ENCODE measurements at regions not wholly inside any gene's neighbourhood (a gene's known extent, or its start where the extent isn't known, plus 50 kb on each side); places are given as distances from the start of the nearest gene placed in this dataset.
"Not testable (repeated sequence)": the region's sequence is repeated elsewhere in the genome, so short reads cannot be mapped to it uniquely, and the experiment has no call there.

DNA sequence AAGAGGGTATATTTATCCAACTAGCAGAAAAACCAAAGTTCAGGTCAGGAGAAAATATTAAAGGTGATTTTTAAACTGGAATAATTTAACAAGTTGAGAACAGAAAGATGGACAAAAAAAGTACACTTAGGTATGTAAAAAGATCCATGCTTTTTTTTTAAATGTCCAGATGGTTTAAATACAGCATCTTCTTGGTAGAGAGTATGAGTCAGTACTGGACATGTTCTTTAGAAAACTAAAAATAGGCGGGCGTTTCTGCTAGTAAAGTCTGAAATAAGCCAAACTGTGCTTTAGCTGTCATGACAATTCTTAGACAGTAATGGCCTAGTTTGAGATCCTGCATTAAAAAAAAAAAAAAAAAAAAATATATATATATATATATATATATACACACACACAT, 255.9 kb upstream of the ST8SIA4 start:
- no peak for DNase-seq

DNA sequence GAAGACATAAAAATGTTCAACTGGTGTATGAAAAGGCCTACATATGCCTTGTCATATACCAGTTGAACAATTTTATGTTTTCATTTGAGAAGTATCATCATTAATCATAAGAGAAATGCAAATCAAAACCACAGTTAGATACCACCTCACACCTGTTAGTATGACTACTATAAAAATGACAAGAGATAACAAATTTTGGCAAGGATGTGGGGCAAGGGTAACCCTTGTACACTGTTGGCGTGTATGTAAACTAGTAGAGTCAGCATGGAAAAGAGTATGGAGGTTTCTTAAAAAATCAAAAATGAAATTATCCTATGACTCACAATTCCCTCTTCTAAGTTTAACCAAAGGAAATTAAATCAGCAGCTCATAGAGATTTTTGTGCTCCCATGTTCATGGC, 250.4 kb upstream of the ST8SIA4 start:
- DNase-seq = no peak

DNA sequence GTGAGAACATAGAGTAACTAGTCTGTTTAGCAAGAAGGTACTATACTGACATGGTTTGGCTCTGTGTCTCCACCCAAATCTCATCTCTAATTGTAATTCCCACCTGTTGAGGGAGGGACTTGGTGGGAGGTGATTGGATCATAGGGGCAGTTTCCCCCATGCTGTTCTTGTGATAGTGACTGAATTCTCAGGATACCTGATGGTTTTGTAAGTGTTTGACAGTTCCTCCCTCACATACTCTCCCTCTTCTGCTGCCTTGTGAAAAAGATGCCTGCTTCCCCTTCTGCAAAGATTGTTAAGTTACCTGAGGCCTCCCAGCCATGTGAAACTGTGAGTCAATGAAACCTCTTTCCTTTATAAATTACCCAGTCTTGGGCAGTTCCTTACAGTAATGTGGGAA, 240.4 kb upstream of the ST8SIA4 start:
- DNase-seq = no peak

- DNase-seq = no peak
Measured at GRCh38 chr5:101142102-101142501, 239.0 kb upstream of the ST8SIA4 start.

GRCh38 chr5:101136454-101136853, 233.4 kb upstream of the ST8SIA4 start:
- no peak for DNase-seq

DNA sequence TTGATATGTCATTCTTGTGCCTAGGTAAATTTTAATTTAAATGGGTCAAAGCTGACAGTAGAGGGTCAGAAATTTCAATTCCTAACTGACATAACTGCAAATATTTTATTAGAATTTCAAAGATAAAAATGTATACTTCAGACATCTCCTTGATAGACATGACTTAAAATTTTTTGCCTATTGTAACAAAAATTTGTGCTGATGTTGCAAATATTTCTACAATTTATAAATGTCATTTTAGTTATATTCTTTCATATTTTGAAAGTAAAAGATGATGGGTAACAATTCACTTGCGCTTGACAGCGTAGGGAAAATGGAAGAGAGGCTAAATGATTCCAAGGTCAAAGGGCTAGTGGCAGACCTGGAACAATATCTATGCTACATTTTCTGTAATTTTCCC, 220.3 kb upstream of the ST8SIA4 start:
- DNase-seq = no peak

GRCh38 chr5:101112645-101113044, 209.6 kb upstream of the ST8SIA4 start:
- DNase-seq = no peak

DNA sequence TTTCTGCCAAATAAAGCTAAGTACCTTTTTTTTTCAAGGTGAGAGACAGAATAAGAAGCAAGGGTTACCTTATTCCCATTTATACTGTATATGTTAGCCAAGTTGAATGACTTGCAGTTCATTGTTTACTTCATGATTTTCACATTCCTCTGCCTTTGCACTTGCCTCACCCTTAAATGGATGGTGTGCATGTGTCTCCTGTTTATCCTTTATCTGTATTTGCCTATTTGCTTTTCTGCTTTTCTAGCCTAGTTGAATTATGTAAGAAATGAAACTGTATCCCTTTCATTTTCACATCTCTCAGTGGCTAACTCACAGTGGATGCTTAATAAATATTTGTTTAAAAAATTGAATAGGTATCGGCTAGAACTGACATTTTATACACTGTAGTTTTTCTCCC, 200.8 kb upstream of the ST8SIA4 start:
- no peak for DNase-seq

DNA sequence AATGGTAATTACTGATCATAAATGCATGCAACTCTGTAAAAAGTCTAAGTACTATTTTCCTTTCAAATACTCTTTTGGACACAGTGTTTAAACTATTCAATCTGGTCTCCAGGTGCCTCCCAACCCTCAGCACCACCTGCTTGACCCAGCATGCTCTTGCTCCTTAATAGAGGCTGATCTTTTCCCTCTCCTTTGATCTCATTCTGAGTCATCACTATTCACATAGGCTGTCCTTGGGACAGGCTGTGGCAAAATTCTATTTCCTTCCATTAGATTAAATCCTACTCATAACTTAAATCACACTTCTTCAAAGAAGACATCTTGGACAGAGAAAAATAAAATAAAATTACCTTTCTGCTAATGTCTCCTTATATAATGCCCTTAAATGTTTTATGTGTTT, 199.4 kb upstream of the ST8SIA4 start:
- DNase-seq = no peak

GRCh38 chr5:101091902-101092301, 188.8 kb upstream of the ST8SIA4 start:
- DNase-seq = no peak

- DNase-seq = no peak
Measured at GRCh38 chr5:101084353-101084752, 181.3 kb upstream of the ST8SIA4 start.

GRCh38 chr5:101080462-101081240, 177.6 kb upstream of the ST8SIA4 start:
- no peak for DNase-seq

GRCh38 chr5:101068298-101068697, 165.2 kb upstream of the ST8SIA4 start:
- no peak for DNase-seq

- DNase-seq = no peak
Measured at GRCh38 chr5:101067429-101067828, 164.3 kb upstream of the ST8SIA4 start.

- no peak for DNase-seq
Measured at GRCh38 chr5:101062902-101063301, 159.8 kb upstream of the ST8SIA4 start.

DNA sequence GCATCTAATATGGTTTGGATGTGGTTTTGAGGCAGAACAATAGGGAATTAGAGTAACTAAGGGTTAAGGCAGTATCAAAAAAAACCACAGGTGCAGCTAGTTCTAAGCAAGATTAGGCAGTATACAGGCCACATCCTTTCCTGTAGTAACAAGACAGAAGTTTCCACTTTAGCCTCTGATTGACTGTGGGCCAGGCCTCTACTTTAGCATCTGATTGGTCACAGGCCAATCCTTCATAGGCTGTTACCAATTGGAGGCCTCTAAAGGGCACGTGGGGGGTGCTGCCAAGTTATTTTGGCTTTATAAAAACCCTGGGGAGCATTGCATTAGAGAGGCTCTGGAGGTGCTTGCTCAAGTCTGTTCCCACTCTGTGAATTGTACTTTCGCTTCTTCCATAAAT, 144.1 kb upstream of the ST8SIA4 start:
- no peak for DNase-seq

DNA sequence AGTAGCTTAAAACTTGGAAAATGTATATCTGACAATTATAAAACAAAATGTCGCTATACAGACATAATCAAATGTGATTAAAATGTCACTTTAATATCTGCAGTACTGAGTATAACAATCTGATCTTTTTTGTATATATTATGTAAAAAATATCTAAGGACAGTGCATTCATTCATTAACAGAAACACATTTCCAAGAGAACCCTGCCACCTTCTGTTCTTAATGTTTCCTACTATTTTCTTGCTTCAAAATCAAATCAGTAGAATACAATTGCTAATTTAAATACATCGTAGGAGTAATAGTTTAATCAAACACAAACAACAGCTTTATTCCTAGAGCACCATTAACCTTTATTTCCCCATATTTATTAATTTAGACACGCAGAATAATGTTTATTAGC, 142.6 kb upstream of the ST8SIA4 start:
- DNase-seq = no peak

DNA sequence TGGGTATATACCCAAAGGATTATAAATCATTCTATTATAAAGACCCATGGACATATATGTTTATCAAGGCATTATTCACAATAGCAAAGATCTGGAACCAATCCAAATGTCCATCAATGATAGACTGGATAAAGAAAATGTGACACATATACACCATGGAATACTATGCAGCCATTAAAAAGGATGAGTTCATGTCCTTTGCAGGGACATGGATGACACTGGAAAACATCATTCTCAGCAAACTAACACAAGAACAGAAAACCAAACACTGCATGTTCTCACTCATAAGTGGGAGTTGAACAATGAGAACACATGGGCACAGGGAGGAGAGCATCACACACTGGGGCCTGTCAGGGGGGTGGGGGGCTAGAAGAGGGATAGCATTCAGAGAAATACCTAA, 136.9 kb upstream of the ST8SIA4 start:
- DNase-seq = not testable (repeated sequence)

DNA sequence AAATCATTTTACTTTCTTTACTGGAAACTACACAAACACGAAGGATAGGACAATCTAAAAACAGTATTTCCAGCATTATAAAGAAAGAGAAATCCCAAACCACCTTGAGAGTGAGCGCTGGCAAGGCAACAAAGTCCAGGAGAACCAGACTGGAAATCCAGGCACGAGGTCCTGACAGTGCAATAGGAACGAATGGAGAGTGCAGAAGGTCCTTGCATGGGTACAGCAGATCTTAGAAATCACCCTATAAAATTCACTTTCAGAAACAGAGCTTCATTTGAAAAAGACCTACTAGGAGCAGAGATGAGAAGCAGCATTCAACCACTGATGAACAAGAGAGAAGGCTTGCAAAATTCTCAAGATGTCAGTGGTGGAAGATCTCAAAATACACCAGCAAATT, 133.7 kb upstream of the ST8SIA4 start:
- DNase-seq = no peak

GRCh38 chr5:101035425-101035824, 132.3 kb upstream of the ST8SIA4 start:
- no peak for DNase-seq

DNA sequence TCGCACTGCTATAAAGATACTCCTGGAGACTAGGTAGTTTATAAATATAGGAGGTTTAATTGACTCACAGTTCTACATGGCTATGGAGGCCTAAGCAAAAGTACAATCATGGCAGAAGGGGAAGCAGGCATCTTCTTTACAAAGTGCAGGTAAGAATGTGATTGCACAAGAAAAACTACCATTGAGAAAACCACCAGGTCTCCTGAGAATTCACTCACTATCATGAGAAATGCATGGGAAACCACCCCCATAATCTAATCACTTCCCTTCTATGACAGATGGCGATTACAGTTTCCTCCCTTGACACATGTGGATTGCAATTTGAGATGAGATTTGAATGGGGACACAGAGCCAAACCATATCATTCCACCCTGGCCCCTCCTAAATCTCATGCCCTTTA, 121.2 kb upstream of the ST8SIA4 start:
- no peak for DNase-seq

DNA sequence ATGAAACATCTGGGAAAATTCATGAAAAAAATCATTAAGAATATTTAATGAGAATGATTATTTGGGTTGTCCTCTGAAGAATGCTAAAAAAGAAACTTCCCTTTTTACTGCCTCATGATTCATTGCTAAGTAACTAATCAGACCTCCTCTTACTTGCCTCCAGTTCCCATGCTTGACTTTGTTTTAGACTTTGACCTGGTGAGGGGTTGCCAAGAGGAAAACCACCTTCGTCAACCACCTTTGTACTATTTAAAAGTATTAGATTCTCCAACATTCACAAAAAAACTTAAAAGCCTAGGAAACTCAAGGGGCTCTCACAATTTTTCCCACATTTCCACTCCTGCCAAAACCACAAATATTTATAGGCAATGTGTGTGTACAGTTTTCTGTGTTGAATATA, 115.2 kb upstream of the ST8SIA4 start:
- DNase-seq = no peak

DNA sequence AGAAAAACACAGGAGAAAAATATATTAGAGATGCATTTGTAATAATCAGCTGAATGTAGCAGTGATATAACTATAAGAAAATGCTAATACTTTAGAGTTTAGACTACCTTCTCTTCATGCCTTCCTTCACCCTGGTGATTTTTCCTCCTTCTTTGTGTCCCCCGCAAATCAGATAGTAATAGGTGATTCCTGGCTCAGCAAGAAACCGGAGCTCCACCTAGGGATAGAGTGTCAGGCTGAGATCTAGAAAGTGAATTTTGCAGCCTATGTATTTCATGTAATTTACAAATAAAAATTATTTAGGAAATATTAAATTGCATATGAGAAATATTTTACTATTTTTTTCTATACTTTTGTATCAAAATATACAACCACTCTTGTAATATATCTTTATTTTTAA, 109.8 kb upstream of the ST8SIA4 start:
- DNase-seq = no peak

GRCh38 chr5:101009758-101010519, 106.9 kb upstream of the ST8SIA4 start:
- DNase-seq = no peak

DNA sequence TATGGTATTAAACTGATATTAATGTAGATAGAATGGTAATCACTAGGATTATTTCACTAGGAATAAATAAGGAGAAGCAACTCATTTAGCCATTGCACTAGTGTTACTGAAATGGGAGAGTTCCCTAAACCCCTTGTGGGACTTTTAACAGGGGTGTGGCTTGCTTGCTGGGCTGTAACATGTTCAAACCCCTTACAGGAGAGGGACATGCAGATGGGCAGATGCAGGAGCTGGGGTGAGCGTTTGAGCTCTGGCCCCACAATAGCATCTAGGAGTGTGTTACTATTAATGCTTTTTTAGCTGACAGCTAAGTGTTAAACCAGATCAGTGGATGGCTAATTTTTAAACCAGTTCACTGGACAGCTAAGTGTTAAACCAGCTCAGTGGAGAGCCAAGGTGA, 89.3 kb upstream of the ST8SIA4 start:
- DNase-seq = no peak
